Central memory CD8-positive, alpha-beta T cell (primary cell): ENCODE measurements at regions not wholly inside any gene's neighbourhood (a gene's known extent, or its start where the extent isn't known, plus 50 kb on each side); places are given as distances from the start of the nearest gene placed in this dataset.
"Not testable (repeated sequence)": the region's sequence is repeated elsewhere in the genome, so short reads cannot be mapped to it uniquely, and the experiment has no call there.

Experiments used
- ATAC-seq: fragments of 150-1000 bp; cut with Tn5 transposase; replicated peaks from 2 replicates; pipeline ENCODE4 v1.10.0; 2022; ENCODE audit warnings: mild to moderate bottlenecking, moderate FRiP score, moderate number of reproducible peaks; ENCODE audit not compliant: poor library complexity, severe bottlenecking; ENCODE audit errors: extremely low read depth
- DNase-seq, 2 donors: peaks; one replicate each; pipeline ENCODE4 v3.0.0; 2021; ENCODE audit warnings: low spot score in 2 of 2
- H3K27ac Mint-ChIP-seq: one replicate; pipeline ENCODE4 v1.8.0; 2022; ENCODE audit warnings: low read depth, mild to moderate bottlenecking, moderate library complexity, mixed read lengths
- H3K27me3 Mint-ChIP-seq: one replicate; pipeline ENCODE4 v1.8.0; 2022; ENCODE audit warnings: mixed read lengths
- H3K36me3 Mint-ChIP-seq: one replicate; pipeline ENCODE4 v1.8.0; 2022; ENCODE audit warnings: mild to moderate bottlenecking, moderate library complexity, mixed read lengths; ENCODE audit not compliant: insufficient read depth
- H3K4me1 Mint-ChIP-seq: one replicate; pipeline ENCODE4 v1.8.0; 2022; ENCODE audit warnings: mixed read lengths
- H3K4me3 Mint-ChIP-seq: one replicate; pipeline ENCODE4 v1.8.0; 2022; ENCODE audit warnings: mild to moderate bottlenecking, moderate library complexity, mixed read lengths
- H3K9me3 Mint-ChIP-seq: one replicate; pipeline ENCODE4 v1.8.0; 2022; ENCODE audit warnings: mixed read lengths

DNA sequence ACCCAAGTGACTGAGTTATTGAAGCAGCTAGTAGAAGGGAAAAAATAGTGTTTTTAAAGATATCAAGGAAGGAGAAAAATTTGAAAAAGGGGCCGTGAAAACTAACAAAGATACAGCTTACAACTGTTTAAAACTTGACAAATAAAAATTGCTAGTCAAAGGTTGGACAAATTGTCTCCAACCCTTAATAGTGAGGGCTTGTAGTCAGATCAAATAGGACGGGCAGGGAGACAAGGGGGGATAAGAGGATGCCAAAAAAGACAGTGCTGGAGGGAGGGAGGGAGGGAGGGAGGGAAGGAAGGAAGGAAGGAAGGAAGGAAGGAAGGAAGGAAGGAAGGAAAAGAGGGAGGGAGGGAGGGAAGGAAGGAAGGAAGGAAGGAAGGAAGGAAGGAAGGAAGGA lies 1825.8 kb upstream of the MIR17HG start:
- not testable (repeated sequence) for DNase-seq, H3K4me1 Mint-ChIP-seq, H3K27ac Mint-ChIP-seq, H3K27me3 Mint-ChIP-seq, H3K4me3 Mint-ChIP-seq, H3K36me3 Mint-ChIP-seq, ATAC-seq
- peaks cover 12% of the 10 kb centered on the region for H3K9me3 Mint-ChIP-seq

DNA sequence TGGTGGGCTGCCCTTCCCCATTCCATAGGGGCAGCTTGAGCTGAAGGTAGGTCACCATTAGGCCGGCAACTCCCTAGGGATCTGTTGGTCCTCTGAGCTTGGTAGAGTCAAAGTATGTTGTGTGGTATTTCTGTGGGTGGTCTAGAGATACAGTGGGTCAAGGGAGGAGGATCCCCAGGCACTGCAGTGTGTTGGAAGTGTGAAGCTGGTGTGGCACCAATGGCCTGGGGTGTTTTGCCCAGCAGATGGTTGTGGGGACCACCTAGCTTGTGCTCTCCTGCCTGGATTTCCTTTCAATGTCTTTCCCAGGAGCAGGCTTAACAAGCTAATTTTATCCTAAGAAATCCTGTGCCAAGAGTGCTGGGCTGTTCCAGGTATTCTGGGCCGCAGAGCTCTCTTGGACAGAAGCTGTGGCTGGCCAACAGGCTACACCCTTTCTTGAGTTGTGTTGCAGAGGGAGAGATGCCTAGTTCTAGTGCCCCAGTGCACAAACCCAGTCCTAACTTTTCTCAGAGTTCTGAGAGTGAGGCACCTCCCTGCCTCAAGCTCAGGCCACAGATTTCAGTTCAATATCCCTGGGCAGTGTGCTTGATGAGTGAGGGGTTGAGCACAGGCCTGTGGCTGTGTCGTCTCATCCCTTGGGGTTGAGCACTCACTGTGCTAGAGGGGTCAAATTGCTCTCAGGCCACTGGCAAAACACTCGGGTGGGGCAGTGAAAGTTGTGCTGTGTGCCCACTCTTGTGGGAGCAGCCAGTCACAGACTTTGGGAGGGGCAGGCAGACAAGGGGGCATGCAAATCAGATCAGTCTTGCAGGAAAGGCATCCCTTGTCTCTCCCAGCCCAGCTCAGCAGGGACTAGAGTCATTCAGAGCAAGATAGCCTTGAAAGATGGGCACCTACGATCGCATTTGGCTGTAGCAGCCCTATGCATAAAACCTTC lies 1806.1 kb upstream of the MIR17HG start:
- no peaks in the 10 kb centered on the region for H3K27me3 Mint-ChIP-seq
- no peaks in the 10 kb centered on the region for H3K4me1 Mint-ChIP-seq
- no peak overlapping the region for H3K4me3 Mint-ChIP-seq

DNA sequence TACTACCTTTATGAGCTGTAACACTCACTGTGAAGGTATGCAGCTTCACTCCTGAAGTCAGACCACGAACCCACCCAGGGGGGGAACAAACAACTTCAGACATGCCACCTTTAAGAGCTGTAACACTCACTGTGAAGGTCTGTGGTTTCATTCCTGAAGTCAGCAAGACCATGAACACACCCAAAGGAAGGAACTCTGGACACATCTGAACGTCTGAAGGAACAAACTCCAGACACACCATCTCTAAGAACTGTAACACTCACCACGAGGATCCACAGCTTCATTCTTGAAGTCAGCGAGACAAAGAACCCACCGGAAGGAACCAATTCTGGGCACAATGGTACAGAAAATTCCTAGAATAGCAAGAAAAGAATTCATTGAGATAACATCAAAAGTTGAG lies 1796.5 kb upstream of the MIR17HG start:
- Mint-ChIP-seq H3K9me3 (peaks cover 15% of the 10 kb centered on the region), H3K4me3 (no peak overlapping the region), H3K27ac (no peak overlapping the region), H3K36me3 (peaks cover 2% of the 10 kb centered on the region), H3K4me1 (no peaks in the 10 kb centered on the region), H3K27me3 (no peaks in the 10 kb centered on the region)
- no peak for ATAC-seq
- no peak for DNase-seq

More for the DNA sequence above, 1806.1 kb upstream of the MIR17HG start:
- Mint-ChIP-seq H3K27ac (no peak overlapping the region), H3K9me3 (peaks cover 12% of the 10 kb centered on the region), H3K36me3 (no peaks in the 10 kb centered on the region)
- ATAC-seq (no peak), DNase-seq (no peak)

DNA sequence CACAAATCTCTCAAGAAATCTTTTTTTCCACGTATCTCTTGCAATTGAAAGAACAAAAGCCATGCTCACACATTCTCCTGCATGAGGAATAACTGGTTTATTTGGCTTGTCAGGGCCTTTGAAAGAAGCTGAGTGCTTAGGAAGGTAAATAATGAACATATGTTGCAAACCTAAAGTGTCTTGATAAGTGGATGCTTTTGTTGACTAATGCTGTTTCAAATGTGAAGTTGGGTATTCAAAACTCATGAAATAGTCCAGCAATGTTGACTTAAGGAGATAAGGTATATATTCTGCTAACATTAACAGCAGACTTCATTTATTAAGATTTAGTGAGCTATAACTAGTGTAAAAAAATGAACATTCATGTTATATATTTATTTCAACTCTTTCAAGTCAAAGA lies 1792.7 kb upstream of the MIR17HG start:
- peaks cover 10% of the 10 kb centered on the region for H3K9me3 Mint-ChIP-seq
- DNase-seq (no peak), ATAC-seq (no peak)
- H3K36me3 Mint-ChIP-seq, result peaks cover 2% of the 10 kb centered on the region
- no peaks in the 10 kb centered on the region for H3K27me3 Mint-ChIP-seq
- no peaks in the 10 kb centered on the region for H3K4me1 Mint-ChIP-seq
- no peak overlapping the region for H3K27ac Mint-ChIP-seq
- H3K4me3 Mint-ChIP-seq, result no peak overlapping the region

GRCh38 chr13:89565476-89566100 lies 1781.9 kb upstream of the MIR17HG start:
- Mint-ChIP-seq H3K27me3 (no peaks in the 10 kb centered on the region), H3K36me3 (no peaks in the 10 kb centered on the region), H3K27ac (no peak overlapping the region), H3K9me3 (peaks cover 12% of the 10 kb centered on the region), H3K4me1 (no peaks in the 10 kb centered on the region), H3K4me3 (no peak overlapping the region)
- DNase-seq (no peak), ATAC-seq (no peak)

DNA sequence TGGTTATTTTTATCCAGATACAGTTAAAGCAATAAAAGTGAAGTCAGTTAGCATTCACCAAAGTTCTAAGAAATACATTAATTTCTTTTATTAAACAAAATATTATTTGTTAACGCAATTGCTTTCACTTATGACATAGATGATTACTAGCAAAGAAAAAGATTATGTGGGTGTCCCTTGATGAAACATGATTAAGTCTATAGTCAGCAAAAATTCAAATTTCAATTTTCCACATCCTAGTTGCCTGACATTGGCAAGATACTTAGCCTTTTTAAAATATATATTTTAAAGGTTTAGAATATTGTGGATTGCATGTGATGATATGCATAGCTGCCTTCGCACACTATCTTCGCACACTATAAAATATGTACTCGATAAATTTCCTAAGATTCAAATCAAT lies 1780.5 kb upstream of the MIR17HG start:
- H3K4me3 Mint-ChIP-seq, result no peak overlapping the region
- no peak for ATAC-seq
- no peak overlapping the region for H3K27ac Mint-ChIP-seq
- no peaks in the 10 kb centered on the region for H3K27me3 Mint-ChIP-seq
- H3K36me3 Mint-ChIP-seq, result no peaks in the 10 kb centered on the region
- peaks cover 12% of the 10 kb centered on the region for H3K9me3 Mint-ChIP-seq
- H3K4me1 Mint-ChIP-seq, result no peaks in the 10 kb centered on the region
- no peak for DNase-seq

GRCh38 chr13:89568276-89568675 lies 1779.2 kb upstream of the MIR17HG start:
- peaks cover 16% of the 10 kb centered on the region for H3K9me3 Mint-ChIP-seq
- H3K27me3 Mint-ChIP-seq, result no peaks in the 10 kb centered on the region
- no peak overlapping the region for H3K4me3 Mint-ChIP-seq
- no peaks in the 10 kb centered on the region for H3K36me3 Mint-ChIP-seq
- no peak for ATAC-seq
- DNase-seq, result no peak
- H3K4me1 Mint-ChIP-seq, result no peaks in the 10 kb centered on the region
- no peak overlapping the region for H3K27ac Mint-ChIP-seq

- H3K36me3 Mint-ChIP-seq, result no peaks in the 10 kb centered on the region
- DNase-seq (no peak), ATAC-seq (no peak)
- H3K4me3 Mint-ChIP-seq, result no peak overlapping the region
- H3K9me3 Mint-ChIP-seq, result peaks cover 17% of the 10 kb centered on the region
- no peaks in the 10 kb centered on the region for H3K4me1 Mint-ChIP-seq
- H3K27me3 Mint-ChIP-seq, result no peaks in the 10 kb centered on the region
- H3K27ac Mint-ChIP-seq, result no peak overlapping the region
Measured at GRCh38 chr13:89568746-89569145, 1778.7 kb upstream of the MIR17HG start.

DNA sequence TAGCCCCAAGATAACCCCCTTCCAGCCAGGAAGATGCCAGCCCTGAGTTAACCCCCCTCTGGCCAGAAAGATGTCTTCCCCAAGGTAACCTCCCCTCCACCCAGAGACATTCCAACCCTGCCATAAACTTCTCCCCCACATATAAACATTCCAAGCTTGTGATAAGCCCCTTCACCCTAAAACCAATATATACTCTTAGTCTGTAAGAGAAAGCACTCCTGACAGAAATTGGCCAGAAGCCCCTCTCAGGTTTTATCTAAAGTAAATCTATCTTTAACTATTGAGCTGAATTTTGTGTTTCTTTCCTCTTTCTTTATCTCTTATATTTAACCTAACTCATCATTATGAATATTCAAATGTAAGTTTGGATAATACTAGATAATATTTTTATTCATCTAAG lies 1775.8 kb upstream of the MIR17HG start:
- DNase-seq (no peak), ATAC-seq (no peak)
- Mint-ChIP-seq H3K36me3 (no peaks in the 10 kb centered on the region), H3K27me3 (no peaks in the 10 kb centered on the region), H3K4me3 (no peak overlapping the region), H3K27ac (no peak overlapping the region), H3K4me1 (no peaks in the 10 kb centered on the region), H3K9me3 (peaks cover 20% of the 10 kb centered on the region)

GRCh38 chr13:89574077-89574476 lies 1773.4 kb upstream of the MIR17HG start:
- Mint-ChIP-seq H3K27ac (no peak overlapping the region), H3K4me3 (no peak overlapping the region), H3K27me3 (no peaks in the 10 kb centered on the region), H3K36me3 (no peaks in the 10 kb centered on the region), H3K4me1 (no peaks in the 10 kb centered on the region), H3K9me3 (peaks cover 18% of the 10 kb centered on the region)
- DNase-seq, result no peak
- no peak for ATAC-seq

DNA sequence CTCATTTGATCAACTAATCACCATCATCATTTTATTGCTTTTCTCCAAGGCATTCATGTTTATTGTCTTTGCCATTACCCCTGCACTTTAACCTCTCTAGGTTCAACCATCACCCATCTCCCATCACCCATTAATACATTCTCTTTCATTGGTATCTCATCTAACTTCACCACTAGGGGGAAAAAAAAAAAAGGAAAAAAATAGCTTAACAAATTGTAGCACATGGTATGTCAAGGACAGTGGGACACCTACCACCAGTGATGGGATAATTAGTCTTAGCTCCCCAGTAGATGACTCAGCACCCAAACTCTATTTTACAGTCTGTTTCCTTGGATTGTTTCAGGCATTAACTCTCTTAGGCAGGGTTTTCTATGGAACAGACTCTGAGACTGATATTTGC lies 1770.2 kb upstream of the MIR17HG start:
- H3K4me1 Mint-ChIP-seq, result no peaks in the 10 kb centered on the region
- peaks cover 18% of the 10 kb centered on the region for H3K9me3 Mint-ChIP-seq
- ATAC-seq, result no peak

DNA sequence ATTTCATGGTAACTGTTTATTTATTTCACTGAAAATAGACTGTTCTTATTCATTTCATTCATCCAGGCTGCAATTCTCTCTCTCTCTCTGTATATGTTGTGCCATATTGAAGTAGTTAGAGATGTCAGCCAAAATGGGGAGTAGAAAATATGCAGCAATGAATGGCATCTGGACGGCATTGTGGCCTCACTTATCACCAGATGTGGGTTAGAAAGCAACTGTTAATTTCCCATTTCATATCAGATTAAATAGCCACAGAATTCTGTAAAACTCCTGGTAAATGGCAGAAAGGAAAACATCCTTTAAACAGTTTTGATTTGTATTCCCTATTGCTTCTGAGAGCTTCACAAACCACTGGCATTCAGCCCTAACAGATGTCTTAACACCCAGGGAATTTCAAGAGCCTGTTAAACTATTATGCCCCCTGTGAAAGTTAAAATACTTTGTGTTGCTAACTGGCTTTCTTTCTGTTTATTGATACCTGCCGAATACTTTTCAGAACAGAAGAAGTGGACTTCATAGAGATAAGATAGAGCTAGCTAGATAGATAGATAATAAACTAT lies 1763.3 kb upstream of the MIR17HG start:
- no peaks in the 10 kb centered on the region for H3K27me3 Mint-ChIP-seq
- H3K36me3 Mint-ChIP-seq, result no peaks in the 10 kb centered on the region
- ATAC-seq, result no peak
- H3K9me3 Mint-ChIP-seq, result peaks cover 17% of the 10 kb centered on the region
- no peak for DNase-seq
- H3K27ac Mint-ChIP-seq, result no peak overlapping the region
- no peaks in the 10 kb centered on the region for H3K4me1 Mint-ChIP-seq
- H3K4me3 Mint-ChIP-seq, result no peak overlapping the region

More for the DNA sequence above, 1770.2 kb upstream of the MIR17HG start:
- Mint-ChIP-seq H3K4me3 (no peak overlapping the region), H3K27ac (no peak overlapping the region), H3K27me3 (no peaks in the 10 kb centered on the region), H3K36me3 (no peaks in the 10 kb centered on the region)
- no peak for DNase-seq

DNA sequence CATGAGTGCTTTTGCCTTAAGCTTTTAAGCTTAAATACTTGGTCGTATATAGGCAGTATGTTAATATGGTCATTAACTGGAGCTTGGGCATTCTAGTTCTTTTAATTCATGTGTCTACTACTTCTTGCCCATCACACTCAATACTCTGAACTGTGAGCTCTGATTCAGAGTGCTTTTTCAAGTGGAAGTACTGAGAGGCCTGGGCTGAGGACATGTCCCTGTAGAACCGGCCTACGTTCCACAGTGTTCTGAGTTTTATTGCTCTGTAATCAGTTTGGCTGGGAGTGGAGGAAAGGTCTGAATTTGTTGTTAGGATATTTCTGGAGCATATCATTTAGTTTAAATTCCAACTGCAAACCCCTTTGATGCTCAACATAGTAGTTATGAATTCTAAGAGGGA lies 1744.8 kb upstream of the MIR17HG start:
- Mint-ChIP-seq H3K4me1 (no peaks in the 10 kb centered on the region), H3K27me3 (no peaks in the 10 kb centered on the region), H3K27ac (no peak overlapping the region), H3K9me3 (peaks cover 31% of the 10 kb centered on the region), H3K4me3 (no peak overlapping the region), H3K36me3 (peaks cover 2% of the 10 kb centered on the region)
- ATAC-seq, result no peak
- DNase-seq, result no peak
